Transverse colon (tissue), 4 donors: ENCODE measurements at regions not wholly inside any gene's neighbourhood (a gene's known extent, or its start where the extent isn't known, plus 50 kb on each side); places are given as distances from the start of the nearest gene placed in this dataset.

Experiments used
- DNase-seq: peaks from one replicate; pipeline ENCODE4 v3.0.0-alpha.2; 2019
- H3K27ac ChIP-seq, 4 donors: fragments of 200-600 bp; sonication (generic); 2 replicates each; pipeline ENCODE4 v1.5.1; 2016 to 2018; ENCODE audit warnings: inconsistent platforms in 4 of 4
- H3K27me3 ChIP-seq: fragments of 200-600 bp; sonication (generic); 2 replicates; pipeline ENCODE4 v1.5.1; 2017; ENCODE audit warnings: inconsistent platforms
- H3K36me3 ChIP-seq, 4 donors: fragments of 200-600 bp; sonication (generic); 2 replicates each; pipeline ENCODE4 v1.5.1; 2017 to 2019; ENCODE audit warnings: inconsistent platforms in 4 of 4
- H3K4me1 ChIP-seq, 4 donors: fragments of 200-600 bp; sonication (generic); 2 replicates each; pipeline ENCODE4 v1.5.1; 2017 to 2020; ENCODE audit warnings: inconsistent platforms in 4 of 4
- H3K4me3 ChIP-seq, 4 donors: fragments of 200-600 bp; sonication (generic); 1 replicate in 1 of 4; 2 replicates in 3 of 4; pipeline versions ENCODE4 v1.5.1 to v1.6.1; 2017 to 2019; ENCODE audit warnings: inconsistent platforms in 4 of 4
- H3K9me3 ChIP-seq, 2 donors: fragments of 200-600 bp; sonication (generic); 2 replicates each; pipeline ENCODE4 v1.5.1; 2017 to 2019; ENCODE audit warnings: inconsistent platforms in 2 of 2
- CTCF ChIP-seq, 5 experiments: fragments of 200-600 bp in 3 of 5; fragments of 450-650 bp in 2 of 5; sonication (generic) in 3 of 5; IDR thresholded peaks; 1 replicate in 2 of 5; 2 replicates in 3 of 5; pipeline ENCODE4 v1.5.1; 2016 to 2017; ENCODE audit warnings: antibody characterized with exemption in 5 of 5, inconsistent platforms in 3 of 5, mild to moderate bottlenecking in 2 of 5, moderate library complexity in 1 of 5
- EP300 ChIP-seq: sonication (generic); formaldehyde crosslinking; IDR thresholded peaks from one replicate; pipeline ENCODE4 v1.6.1; 2017; ENCODE audit warnings: antibody characterized with exemption, low read depth
- POLR2A ChIP-seq: fragments of 450-650 bp; IDR thresholded peaks from one replicate; pipeline ENCODE4 v1.6.1; 2016; ENCODE audit warnings: antibody characterized with exemption, mild to moderate bottlenecking, moderate library complexity
- POLR2AphosphoS5 ChIP-seq, 3 donors: sonication (generic); formaldehyde crosslinking; IDR thresholded peaks; one replicate each; pipeline ENCODE4 v1.6.1; 2016; ENCODE audit warnings: antibody characterized with exemption in 3 of 3
- WGBS, 2 donors: methylation state at CpG; one replicate each; pipeline ENCODE4 v1.1.5; 2018; ENCODE audit warnings: low coverage in 1 of 2; 5-methylcytosine and 5-hydroxymethylcytosine counted together
- in situ Hi-C, 4 donors: fragments of 200-750 bp; cut with MboI; loops; one replicate each; pipeline versions ENCODE4 v1.15.0 to v1.15.1; 2017; ENCODE audit warnings: low sequenced_read_pairs in 3 of 4, low pct_ligation_motif_present in 1 of 4, low pct_unique_long_range_greater_than_20kb in 1 of 4
- intact Hi-C: fragments of 100-400 bp; cut with DNase I; formaldehyde crosslinking; loops from one replicate; pipeline ENCODE4 v1.15.1; 2023; ENCODE audit warnings: low total_unique reads

- no peaks in the 10 kb centered on the region for H3K4me1 ChIP-seq
- intact Hi-C loops: no loop called here
Measured at GRCh38 chr3:124097362-124098131, 105.6 kb upstream of the ROPN1 start.

GRCh38 chr3:124101643-124102042 lies 109.7 kb upstream of the ROPN1 start:
- WGBS, 2 donors: 57 to 93% methylated on average over 1 to 2 of the region's 2 CpGs
- H3K4me1 ChIP-seq: no peaks in the 10 kb centered on the region
- H3K27me3 ChIP-seq: no peaks in the 10 kb centered on the region
- H3K9me3 ChIP-seq: no peaks in the 10 kb centered on the region
- no peak for TF ChIP-seq POLR2AphosphoS5 (IDR thresholded peaks at IDR 0.05)
- no peaks in the 10 kb centered on the region for H3K36me3 ChIP-seq
- no peak for DNase-seq
- intact Hi-C loops: no loop called here
- H3K27ac ChIP-seq: no peak overlapping the region
- in situ Hi-C loops: no loop called here
- H3K4me3 ChIP-seq: no peak overlapping the region

More at GRCh38 chr3:124097362-124098131, 105.6 kb upstream of the ROPN1 start:
- Histone ChIP-seq H3K27ac (no peak overlapping the region), H3K27me3 (no peaks in the 10 kb centered on the region), H3K36me3 (no peaks in the 10 kb centered on the region), H3K4me3 (no peak overlapping the region), H3K9me3 (no peaks in the 10 kb centered on the region)
- in situ Hi-C loops: no loop called here
- no peak for DNase-seq
- TF ChIP-seq POLR2A (no peak), EP300 (no peak), CTCF (IDR thresholded peaks at IDR 0.05) (no peak), POLR2AphosphoS5 (IDR thresholded peaks at IDR 0.05) (no peak)
- 67 to 68% methylated on average over 5 of the region's 5 CpGs for WGBS, 2 donors

- no peak for DNase-seq
Measured at GRCh38 chr3:124107104-124107890, 115.4 kb upstream of the ROPN1 start.

GRCh38 chr3:124108446-124108845 lies 116.5 kb upstream of the ROPN1 start:
- Histone ChIP-seq H3K27ac (no peak overlapping the region), H3K4me1 (peaks cover 0 to 4% (median 0%) of the 10 kb centered on the region in 4 donors), H3K36me3 (no peaks in the 10 kb centered on the region), H3K27me3 (no peaks in the 10 kb centered on the region), H3K9me3 (no peaks in the 10 kb centered on the region), H3K4me3 (no peak overlapping the region)
- intact Hi-C loops (no loop called here), in situ Hi-C loops (no loop called here)
- no peak for DNase-seq
- TF ChIP-seq POLR2AphosphoS5 (IDR thresholded peaks at IDR 0.05) (no peak), EP300 (no peak), CTCF (IDR thresholded peaks at IDR 0.05) (no peak), POLR2A (no peak)
- 85 to 100% methylated on average over 1 of the region's 1 CpG for WGBS, 2 donors

More at GRCh38 chr3:124107104-124107890, 115.4 kb upstream of the ROPN1 start:
- Histone ChIP-seq H3K27me3 (no peaks in the 10 kb centered on the region), H3K36me3 (no peaks in the 10 kb centered on the region), H3K27ac (peak overlapping the region in 1 of 4 donors; percentile 9), H3K4me1 (peaks cover 0 to 4% (median 0%) of the 10 kb centered on the region in 4 donors), H3K4me3 (no peak overlapping the region), H3K9me3 (no peaks in the 10 kb centered on the region)
- TF ChIP-seq POLR2A: no peak
- no peak for TF ChIP-seq EP300
- TF ChIP-seq POLR2AphosphoS5 (IDR thresholded peaks at IDR 0.05): no peak
- no peak for TF ChIP-seq CTCF (IDR thresholded peaks at IDR 0.05)
- WGBS, 2 donors: 61 to 62% methylated on average over 1 to 4 of the region's 4 CpGs
- in situ Hi-C loops: no loop called here
- intact Hi-C loops: no loop called here
